OCI-LY3 (cell line): ENCODE measurements at regions not wholly inside any gene's neighbourhood (a gene's known extent, or its start where the extent isn't known, plus 50 kb on each side); places are given as distances from the start of the nearest gene placed in this dataset.

ENCODE experiments used
- EZH2phosphoT487 ChIP-seq: fragments of 200-600 bp; shearing (Covaris generic); IDR thresholded peaks from 2 replicates; pipeline ENCODE4 v1.6.1; 2018; ENCODE audit warnings: antibody characterized with exemption, mixed run types, low read depth
- TF ChIP-seq, protein P1 (sequence below): fragments of 200-600, 300-600 bp; sonication (generic); IDR thresholded peaks from 2 replicates; pipeline ENCODE4 v1.5.1; 2014; ENCODE audit warnings: antibody characterized with exemption, low read length, low read depth

- TF ChIP-seq, protein P1, sequence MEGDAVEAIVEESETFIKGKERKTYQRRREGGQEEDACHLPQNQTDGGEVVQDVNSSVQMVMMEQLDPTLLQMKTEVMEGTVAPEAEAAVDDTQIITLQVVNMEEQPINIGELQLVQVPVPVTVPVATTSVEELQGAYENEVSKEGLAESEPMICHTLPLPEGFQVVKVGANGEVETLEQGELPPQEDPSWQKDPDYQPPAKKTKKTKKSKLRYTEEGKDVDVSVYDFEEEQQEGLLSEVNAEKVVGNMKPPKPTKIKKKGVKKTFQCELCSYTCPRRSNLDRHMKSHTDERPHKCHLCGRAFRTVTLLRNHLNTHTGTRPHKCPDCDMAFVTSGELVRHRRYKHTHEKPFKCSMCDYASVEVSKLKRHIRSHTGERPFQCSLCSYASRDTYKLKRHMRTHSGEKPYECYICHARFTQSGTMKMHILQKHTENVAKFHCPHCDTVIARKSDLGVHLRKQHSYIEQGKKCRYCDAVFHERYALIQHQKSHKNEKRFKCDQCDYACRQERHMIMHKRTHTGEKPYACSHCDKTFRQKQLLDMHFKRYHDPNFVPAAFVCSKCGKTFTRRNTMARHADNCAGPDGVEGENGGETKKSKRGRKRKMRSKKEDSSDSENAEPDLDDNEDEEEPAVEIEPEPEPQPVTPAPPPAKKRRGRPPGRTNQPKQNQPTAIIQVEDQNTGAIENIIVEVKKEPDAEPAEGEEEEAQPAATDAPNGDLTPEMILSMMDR: no peak
- TF ChIP-seq EZH2phosphoT487: no peak
Observed at GRCh38 chr6:109296971-109297372, 85.3 kb downstream of the CD164 start.
